ENCODE measurements at regions not wholly inside any gene's neighbourhood (a gene's known extent, or its start where the extent isn't known, plus 50 kb on each side); places are given as distances from the start of the nearest gene placed in this dataset.
A peak's percentile ranks its signal among the peaks of the same experiment; 100 is the strongest.

- Mint-ChIP-seq H3K27ac (peak overlapping the region; percentile 30), H3K4me1 (peaks cover 13% of the 10 kb centered on the region), H3K4me3 (no peak overlapping the region), H3K27me3 (ENCODE audit: low read depth) (no peaks in the 10 kb centered on the region), H3K36me3 (no peaks in the 10 kb centered on the region), H3K9me3 (no peaks in the 10 kb centered on the region)
- TF ChIP-seq CTCF (IDR thresholded peaks at IDR 0.05; ENCODE audit: unreplicated experiment): no peak
- DNase-seq (ENCODE audit: low spot score in 2 of 2, unreplicated experiment in 2 of 2): peak in 1 of 2 experiments; percentile 38
These were observed 51.7 kb upstream of the ACVR2A start for GRCh38 chr2:147792966-147793617.

GRCh38 chr2:147790580-147790979, 54.2 kb upstream of the ACVR2A start:
- no peak overlapping the region for H3K27ac Mint-ChIP-seq
- H3K9me3 Mint-ChIP-seq: no peaks in the 10 kb centered on the region
- no peak overlapping the region for H3K4me3 Mint-ChIP-seq
- TF ChIP-seq CTCF (IDR thresholded peaks at IDR 0.05; ENCODE audit: unreplicated experiment): no peak
- no peaks in the 10 kb centered on the region for H3K27me3 Mint-ChIP-seq (ENCODE audit: low read depth)
- no peaks in the 10 kb centered on the region for H3K36me3 Mint-ChIP-seq
- H3K4me1 Mint-ChIP-seq: peaks cover 8% of the 10 kb centered on the region
- no peak for DNase-seq (ENCODE audit: low spot score in 2 of 2, unreplicated experiment in 2 of 2)

- H3K4me3 Mint-ChIP-seq: no peak overlapping the region
- no peak for TF ChIP-seq CTCF (IDR thresholded peaks at IDR 0.05; ENCODE audit: unreplicated experiment)
- DNase-seq (ENCODE audit: low spot score in 2 of 2, unreplicated experiment in 2 of 2): no peak
- no peaks in the 10 kb centered on the region for H3K36me3 Mint-ChIP-seq
- no peak overlapping the region for H3K27ac Mint-ChIP-seq
- no peaks in the 10 kb centered on the region for H3K9me3 Mint-ChIP-seq
- H3K4me1 Mint-ChIP-seq: peaks cover 8% of the 10 kb centered on the region
- no peaks in the 10 kb centered on the region for H3K27me3 Mint-ChIP-seq (ENCODE audit: low read depth)
These were observed 55.1 kb upstream of the ACVR2A start for GRCh38 chr2:147789720-147790119.

GRCh38 chr2:147789287-147789686, 55.5 kb upstream of the ACVR2A start:
- H3K27ac Mint-ChIP-seq: no peak overlapping the region
- H3K4me3 Mint-ChIP-seq: no peak overlapping the region
- TF ChIP-seq CTCF (IDR thresholded peaks at IDR 0.05; ENCODE audit: unreplicated experiment): no peak
- H3K9me3 Mint-ChIP-seq: no peaks in the 10 kb centered on the region
- peaks cover 8% of the 10 kb centered on the region for H3K4me1 Mint-ChIP-seq
- no peaks in the 10 kb centered on the region for H3K27me3 Mint-ChIP-seq (ENCODE audit: low read depth)
- no peak for DNase-seq (ENCODE audit: low spot score in 2 of 2, unreplicated experiment in 2 of 2)
- no peaks in the 10 kb centered on the region for H3K36me3 Mint-ChIP-seq

GRCh38 chr2:147782141-147782930, 62.5 kb upstream of the ACVR2A start:
- no peak overlapping the region for H3K27ac Mint-ChIP-seq
- no peaks in the 10 kb centered on the region for H3K36me3 Mint-ChIP-seq
- H3K4me1 Mint-ChIP-seq: no peaks in the 10 kb centered on the region
- TF ChIP-seq CTCF (IDR thresholded peaks at IDR 0.05; ENCODE audit: unreplicated experiment): no peak
- no peaks in the 10 kb centered on the region for H3K27me3 Mint-ChIP-seq (ENCODE audit: low read depth)
- H3K4me3 Mint-ChIP-seq: no peak overlapping the region
- no peaks in the 10 kb centered on the region for H3K9me3 Mint-ChIP-seq
- DNase-seq (ENCODE audit: low spot score in 2 of 2, unreplicated experiment in 2 of 2): no peak

Measured in mesothelial cell of epicardium (in vitro differentiated cells).